Stimulated activated CD8-positive, alpha-beta memory T cell treated with anti-CD3 and anti-CD28 coated beads, Interleukin-12 subunit alpha, Interleukin-12 subunit beta, amount 100 ng/mL, for 4 hours (primary cell): ENCODE measurements at regions not wholly inside any gene's neighbourhood (a gene's known extent, or its start where the extent isn't known, plus 50 kb on each side); places are given as distances from the start of the nearest gene placed in this dataset.
"Not testable (repeated sequence)": the region's sequence is repeated elsewhere in the genome, so short reads cannot be mapped to it uniquely, and the experiment has no call there.

Experiments
- DNase-seq: peaks from one replicate; pipeline ENCODE4 v3.0.0-alpha.2; 2020; ENCODE audit warnings: low read depth

DNA sequence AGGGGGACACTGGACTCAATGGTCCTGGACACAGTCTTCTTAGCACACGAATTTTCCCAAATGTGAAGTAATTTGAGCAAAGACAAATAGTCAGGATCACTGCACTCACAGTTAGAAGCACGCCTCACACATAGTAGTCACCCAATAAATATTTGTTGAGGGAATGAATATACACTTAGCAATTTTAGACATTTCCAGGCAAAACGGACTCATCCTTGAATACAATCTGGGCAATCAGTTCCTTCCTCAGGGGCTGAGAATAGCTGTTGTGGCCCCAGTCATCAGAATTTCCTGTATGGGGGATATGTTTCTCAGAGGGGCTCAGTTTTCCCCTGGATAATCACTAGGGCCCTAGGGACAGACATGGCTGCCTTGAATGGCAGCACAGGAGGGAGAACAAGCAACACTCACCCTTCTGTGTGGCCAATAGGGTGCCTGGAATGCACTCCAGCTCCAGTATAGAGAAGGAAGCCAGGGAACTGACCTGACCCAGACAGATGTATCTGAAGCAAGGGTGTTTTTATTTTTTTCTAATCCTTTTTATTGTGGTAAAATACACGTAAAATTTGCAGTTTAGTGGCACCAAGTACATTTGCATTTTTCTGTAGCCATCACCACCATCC lies 282.7 kb upstream of the ZNF32 start:
- DNase-seq: no peak

DNA sequence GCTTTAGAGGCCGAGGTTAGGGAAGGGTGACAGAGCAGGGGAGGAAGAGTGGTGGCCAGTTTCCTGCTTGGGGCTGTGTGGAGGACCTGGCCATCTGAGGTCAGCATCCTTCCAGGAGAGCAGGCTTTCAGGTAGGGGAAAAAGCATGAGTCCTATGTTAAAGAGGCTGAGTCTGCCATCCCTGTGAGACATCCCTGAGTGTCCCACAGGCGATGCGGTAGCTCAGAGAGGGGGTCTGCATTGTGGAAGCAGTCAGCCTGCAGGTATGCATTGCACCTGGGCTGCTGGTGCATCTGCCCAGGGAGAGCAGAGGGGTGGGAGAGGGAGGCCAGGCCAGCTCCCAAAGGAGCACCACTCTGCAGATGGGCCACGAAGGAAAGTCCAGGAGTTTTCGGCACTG lies 282.1 kb upstream of the ZNF32 start:
- no peak for DNase-seq

DNA sequence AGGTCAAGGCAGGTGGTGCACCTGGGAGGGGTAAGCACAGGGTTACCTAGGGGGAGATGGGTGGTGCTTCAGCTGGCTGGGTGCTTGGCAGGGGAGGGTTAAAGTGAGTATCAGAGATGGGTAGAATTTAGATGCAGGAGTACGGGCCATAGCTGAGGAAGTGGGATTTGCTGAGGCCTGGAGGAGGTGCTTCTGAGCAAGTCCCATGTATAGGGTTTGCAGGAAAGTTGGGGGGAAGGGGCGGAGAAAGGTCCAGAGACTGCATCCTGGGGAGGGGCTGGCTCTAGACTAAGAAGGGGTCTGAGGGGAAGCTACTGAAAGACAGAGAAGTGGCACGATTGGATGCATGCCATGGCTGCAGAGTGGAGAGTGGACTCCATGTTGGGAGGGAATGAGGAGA lies 281.6 kb upstream of the ZNF32 start:
- DNase-seq: no peak

DNA sequence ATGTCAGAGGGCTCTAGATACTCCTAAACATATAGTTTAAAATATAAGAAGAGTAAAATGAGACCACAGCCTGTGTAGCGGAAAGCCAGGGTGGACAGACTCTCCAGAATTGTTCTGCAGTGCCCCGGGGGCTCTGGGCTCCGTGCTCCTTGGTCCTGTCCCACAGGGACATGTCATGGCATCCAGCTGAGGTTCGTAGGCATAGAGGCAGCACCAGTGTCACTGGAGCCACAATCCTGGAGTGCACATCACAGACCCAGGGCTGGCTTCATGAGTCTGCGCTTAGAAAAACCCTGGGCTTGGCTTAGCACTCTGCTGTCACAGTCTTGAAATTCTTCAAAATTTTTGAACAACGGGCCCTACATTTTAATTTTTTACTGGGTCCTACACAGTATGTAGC lies 280.4 kb upstream of the ZNF32 start:
- DNase-seq: no peak

DNA sequence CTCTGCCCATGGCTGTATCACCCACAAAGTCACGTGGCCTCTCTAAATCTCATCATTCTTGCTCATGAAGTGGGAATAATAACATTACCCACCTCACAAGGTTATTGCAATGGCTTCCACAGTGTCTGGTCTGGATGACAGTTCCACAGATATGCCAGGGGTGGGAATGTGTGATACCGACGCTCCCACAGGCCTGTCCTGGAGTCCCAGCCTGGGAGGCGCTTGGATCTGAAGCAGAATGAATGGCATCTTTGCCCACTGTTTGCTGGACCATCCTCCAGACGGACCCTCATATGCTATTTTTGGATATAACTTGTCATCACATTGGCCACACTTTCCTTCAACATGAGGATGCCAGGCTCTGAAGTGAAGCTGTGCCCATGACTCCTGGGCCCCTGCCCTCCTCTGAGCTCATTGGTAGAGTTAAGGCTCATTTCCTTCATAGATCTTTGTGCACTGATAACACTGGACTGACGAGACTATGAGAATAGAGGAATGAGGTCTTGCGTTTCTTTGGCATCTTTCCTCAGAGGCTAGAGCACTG lies 279.8 kb upstream of the ZNF32 start:
- no peak for DNase-seq

DNA sequence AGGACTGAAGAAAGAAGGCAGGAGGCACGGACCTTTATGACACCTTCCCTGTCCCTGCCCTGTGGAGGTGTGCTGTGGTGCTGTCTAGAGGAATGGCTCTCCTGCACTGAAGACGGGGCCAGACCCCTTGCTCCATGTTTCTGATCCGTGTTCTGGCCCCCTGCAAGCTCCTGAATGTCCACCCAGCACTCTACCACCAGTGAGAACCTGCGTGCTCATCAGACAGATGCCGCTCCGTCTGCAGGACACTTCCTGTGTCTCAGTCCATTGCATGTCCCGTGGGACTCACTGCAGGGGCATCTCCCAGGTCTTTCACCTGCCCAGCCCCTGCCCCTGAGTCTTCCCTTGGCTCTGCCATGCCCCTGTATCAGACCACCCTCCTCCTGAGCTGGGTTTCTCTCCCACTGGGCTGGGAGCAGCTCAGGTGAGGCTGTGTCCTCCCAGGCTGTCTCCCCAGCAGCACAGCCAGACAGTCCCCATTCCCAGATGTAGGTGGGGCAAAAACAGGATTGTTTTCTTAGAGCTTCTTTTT lies 278.3 kb upstream of the ZNF32 start:
- DNase-seq: no peak

DNA sequence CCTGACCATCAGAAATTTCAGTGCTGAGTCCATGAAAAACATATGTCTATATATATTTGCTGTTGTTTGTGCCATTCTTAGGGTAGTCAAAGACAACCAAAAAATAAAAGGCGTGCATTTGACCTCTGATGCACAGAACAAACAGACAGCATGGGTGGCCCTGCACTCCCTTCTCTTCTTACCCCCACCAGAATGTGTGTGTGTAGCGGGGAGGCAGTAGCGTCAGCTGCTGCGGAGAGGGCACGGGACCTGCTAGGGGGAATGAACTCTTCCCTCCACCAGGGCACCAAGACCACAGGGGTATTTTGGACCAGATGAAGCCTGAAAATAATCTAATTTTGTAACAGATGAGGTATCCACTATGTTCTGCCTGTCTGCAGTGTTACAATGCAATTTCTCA lies 277.7 kb upstream of the ZNF32 start:
- DNase-seq: no peak

DNA sequence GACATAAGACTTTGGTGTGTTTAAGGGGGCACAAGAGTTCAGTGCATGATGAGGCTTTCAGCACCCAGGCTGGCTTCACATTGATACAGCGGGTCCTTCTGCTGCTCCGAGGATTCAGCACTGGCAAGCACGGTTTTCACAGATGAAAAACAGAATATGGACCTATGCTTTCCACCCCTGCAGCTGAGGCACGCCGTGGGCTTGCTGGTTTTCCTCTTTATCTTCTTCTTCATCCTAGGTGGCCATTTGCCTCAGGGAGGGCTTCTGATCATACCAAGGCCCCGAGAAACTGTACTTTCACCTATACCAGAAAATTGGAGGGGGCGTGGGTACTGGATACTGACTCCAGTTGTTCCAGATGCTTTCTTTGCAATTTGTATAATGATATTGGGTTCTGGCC lies 277.1 kb upstream of the ZNF32 start:
- no peak for DNase-seq

DNA sequence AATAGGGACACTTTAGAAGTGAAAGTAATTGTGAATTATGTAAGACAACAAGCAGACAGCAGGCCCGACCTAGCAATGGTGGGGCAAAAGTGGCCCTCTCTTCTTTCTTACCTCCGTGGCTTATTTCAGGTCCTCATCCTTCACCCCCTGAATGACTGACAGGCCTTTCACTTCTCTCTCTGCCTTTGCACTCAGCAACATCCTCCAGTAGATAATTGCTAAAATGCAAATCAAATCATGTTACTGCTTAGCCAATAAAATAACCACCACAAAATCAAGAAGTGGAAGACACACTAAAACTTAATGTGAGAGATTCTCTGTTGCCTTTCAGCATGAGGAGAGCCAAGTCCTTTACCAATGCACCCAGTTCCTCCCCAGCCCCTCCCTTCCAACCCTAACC lies 274.6 kb upstream of the ZNF32 start:
- no peak for DNase-seq

DNA sequence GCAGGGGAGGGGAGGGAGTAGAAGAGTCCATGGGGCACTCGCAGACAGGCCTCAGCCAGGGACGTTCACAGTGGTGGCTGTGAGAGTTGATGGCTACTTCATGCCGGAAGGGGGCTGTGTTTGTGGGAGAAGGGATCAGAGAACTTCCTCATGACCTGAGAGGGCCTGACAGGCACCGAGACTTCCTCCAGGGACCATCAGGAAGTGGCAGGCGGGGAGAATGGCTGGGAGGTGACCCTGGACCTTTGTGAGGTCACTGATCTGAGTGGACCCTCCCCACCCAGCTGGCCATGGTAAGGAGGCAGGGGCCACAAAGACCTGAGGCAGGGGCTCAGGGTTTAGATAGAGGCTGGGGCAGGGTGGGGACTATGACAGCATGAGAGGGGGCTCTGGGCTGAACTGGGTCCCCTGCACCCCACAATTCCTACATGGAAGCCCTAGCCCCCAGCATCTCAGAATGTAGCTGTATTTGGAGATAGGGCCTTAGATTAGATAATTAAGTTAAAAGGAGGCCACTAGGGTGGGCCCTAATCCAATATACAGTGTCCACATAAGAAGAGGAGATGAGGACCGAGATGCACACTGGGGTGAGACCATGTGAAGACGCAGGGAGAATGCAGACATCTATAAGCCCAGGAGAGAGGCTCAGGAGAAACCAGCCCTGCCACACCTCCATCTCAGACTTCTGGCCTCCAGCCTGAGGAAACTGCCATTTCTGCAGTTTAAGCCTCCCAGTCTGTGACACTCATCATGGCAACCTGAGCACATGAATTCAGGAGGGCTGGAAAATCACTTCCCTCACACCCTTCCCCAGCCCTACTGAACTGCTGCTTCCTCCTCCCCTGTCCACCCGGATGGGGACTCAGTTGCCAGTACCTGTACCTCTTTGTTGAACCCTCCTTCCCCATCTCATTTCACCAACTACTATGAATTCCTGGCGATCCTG lies 273.9 kb upstream of the ZNF32 start:
- DNase-seq: no peak

DNA sequence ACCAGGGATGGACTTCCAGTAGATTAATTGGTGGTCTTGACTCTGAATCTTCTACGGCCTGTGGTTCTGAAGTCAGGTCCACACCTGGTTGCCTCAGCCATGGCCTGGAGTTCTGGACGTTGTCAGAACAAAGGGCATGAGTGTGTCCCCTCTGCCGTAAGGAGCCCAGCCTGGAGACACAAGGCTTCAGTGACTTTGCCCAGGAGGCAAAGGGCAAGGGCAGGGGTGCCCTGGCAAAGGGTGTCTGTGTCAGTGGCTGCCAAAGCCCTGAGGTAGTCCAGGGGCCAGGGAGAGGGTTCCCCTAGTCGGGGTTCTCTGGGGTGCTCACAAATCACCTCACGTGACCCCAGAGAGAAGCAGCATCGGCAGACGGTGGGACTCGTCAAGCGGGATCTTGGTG lies 273.2 kb upstream of the ZNF32 start:
- no peak for DNase-seq

DNA sequence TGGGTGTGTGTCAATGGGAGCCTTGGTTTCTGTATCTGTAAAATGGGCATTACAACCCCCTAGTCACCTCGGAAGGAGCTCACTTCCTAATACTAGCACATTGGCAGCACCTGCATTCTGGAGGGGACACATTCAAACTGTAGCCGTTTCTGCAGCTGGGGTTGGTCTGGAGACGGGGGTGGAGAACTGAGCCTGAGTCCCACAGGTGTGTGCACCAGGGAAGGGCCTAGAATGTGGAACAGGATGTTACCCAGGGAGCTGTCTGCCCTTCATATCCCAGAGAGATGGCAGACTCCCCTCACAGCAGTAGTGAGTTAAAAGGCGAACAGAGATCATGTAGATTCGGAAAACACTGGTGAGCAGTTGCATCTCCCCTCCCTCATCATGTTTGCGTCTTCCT lies 272.8 kb upstream of the ZNF32 start:
- DNase-seq: no peak

DNA sequence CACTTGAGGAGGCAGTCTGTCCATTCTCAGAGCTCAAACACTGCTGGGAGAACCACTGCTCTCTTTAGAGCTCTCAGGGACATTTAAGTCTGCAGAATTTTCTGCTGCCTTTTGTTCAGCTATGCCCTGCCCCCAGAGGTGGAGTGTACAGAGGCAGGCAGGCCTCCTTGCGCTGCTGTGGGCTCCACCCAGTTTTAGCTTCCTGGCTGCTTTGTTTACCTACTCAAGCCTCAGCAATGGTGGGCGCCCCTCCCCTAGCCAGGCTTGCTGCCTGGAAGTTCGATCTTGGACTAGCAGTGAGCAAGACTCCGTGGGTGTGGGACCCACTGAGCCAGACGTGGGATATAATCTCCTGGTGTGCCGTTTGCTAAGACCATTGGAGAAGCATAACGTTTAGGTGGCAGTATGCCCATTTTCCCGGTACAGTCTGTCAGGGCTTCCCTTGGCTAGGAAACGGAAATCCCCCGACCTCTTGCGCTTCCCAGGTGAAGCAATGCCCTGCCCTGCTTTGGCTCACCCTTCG lies 271.6 kb upstream of the ZNF32 start:
- DNase-seq: not testable (repeated sequence)

DNA sequence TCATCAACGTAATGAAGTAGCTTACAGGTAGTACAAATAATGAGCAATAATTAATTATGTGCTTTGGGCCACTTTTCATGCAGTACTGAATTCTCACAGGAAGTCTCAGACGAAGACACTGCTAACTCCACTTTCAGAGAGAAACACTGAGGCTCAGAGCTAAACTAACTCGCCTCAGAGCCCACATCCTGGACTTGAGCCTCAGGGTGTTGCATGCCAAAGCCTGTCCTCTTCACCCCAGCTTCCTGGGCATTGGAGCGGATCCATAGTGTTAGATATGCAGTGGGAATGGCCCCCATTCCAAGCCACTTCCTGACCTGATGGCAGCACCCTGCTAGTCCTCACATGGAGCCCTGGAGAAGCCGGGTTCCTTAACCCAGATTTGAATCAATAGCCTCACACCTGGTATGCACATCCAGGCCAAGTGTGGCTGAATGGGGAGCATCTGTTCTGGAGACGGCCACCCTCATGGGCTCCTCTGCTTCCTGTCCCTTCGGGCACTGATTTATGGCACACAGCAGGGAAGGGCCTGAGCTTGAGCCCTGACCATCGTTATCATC lies 265.1 kb upstream of the ZNF32 start:
- no peak for DNase-seq

DNA sequence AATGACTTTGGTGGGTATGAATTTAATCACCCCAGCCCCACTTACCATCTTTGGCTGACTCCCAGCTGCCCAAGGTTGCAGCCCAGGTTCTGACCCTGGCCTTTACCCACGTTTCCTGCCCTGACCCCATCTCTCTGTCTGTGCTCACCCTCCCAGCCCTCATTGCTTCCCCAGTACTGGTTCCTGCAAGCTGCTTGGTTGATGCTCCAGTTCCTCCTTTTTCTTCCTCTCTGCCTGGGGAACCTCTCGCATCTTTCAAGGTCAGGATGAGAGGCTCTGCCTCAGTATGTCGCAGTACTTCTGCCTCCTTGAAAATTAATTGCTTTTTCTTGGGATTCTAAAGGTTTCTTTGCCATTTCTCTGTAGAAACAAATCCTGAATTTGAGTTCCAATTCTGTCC lies 263.8 kb upstream of the ZNF32 start:
- DNase-seq: no peak

DNA sequence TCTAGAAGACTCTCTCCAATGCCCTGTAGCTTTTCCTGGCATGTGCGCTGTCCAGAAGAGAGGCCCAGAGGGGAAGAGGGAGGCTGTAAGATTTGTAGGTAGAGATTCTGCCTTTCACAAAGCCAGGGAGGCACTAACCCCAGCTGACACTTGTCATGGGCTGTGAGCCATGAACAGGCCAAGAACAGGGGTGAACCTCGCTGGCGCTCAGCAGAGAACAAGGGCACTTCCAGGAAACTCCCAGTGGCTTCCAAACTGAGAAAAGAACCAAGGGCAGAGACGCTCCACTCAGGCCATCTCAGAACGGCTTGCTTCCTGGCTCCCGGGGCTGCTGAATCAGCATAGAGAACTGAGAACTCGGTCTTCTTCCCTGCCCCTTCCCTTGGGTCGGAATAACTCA lies 257.8 kb upstream of the ZNF32 start:
- DNase-seq: no peak

DNA sequence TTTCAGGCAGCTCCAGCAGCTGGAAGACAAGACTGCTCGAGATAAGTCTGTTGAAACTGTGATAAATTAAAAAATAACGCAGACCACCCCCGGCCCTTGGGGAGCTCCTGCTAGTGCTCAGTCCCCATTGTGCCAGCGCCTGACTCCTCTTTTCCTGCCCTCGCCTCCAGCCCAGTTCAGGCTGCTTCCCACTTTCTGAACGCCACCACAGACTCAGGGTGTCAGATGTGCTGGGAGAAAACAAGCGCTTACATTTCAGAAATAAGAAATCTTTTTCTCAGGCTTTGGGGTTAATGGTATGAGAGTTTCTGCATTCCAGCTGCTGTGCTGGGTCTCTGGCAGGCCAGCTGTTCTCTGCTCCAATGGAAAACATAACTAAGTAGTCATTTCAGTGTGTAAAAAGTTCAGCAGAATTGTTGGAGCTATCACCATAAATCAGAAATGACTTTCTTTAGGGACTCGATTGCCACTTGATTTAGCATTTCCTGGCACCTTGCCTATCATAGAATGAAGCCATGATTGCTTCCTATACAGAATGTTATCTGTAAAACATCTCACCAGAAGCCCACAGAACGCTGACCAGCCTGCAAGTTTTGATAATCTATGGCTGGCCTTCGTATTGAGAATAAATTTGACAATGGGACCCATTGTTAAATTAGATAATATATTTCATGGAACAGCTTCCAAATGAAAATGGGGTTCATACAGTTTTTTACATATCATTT lies 257.0 kb upstream of the ZNF32 start:
- DNase-seq: no peak

DNA sequence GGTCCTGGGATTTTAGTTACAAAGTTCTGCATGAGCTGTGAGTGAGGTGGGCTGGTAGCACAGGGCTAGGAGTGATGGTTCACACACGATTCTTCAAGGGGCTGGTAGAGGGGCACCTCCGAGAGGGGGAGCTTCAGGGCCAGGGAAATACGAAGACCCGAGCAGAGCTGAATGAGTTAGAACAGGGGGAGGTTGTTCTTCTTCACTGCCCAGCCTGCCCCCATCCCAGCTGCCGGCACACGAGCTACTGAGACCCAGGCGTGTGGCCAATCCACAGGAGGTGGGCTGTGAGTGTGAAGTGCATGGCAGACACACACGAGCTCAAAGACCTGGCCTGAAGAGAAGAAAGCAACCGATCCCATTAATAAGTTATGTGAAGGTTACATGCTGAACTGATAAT lies 256.2 kb upstream of the ZNF32 start:
- no peak for DNase-seq

DNA sequence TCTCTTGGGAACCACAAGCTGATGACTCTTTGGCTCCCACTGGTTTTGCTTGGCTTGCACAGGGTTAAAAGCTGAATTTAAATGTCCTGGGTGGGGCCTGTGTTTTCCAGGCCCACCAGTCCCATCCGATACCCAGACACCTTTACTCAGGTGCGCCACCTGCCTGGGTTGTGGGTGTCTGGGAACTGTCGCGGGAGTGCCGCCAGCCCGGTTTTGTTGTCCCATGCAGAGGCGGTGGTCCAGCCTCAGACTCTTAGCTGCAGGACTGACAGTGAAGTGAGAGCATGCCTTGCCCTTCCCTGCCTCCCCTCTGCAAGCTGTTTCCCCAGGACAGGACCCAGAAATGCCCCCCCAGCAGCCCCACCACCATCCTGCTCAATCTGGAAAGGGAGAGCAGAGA lies 255.6 kb upstream of the ZNF32 start:
- no peak for DNase-seq

DNA sequence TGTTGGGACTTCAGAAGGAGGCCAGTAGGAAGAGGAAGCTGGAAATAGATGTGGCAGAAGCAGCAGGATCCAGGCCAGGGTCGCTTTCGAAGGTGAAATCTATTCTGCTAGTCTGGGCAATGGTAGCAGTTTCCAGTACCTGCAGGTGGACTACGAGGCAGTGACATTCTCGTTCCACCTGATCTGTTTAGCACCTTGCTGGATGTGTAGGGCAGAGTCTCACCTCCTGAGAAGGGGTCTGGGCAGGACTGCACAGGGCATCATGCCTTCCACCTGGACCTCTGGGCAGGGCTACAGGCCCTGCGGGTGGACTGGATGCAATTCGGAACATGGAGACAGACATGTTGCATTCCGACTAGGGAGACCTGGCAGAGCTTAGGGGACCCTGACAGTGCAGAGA lies 254.8 kb upstream of the ZNF32 start:
- no peak for DNase-seq

DNA sequence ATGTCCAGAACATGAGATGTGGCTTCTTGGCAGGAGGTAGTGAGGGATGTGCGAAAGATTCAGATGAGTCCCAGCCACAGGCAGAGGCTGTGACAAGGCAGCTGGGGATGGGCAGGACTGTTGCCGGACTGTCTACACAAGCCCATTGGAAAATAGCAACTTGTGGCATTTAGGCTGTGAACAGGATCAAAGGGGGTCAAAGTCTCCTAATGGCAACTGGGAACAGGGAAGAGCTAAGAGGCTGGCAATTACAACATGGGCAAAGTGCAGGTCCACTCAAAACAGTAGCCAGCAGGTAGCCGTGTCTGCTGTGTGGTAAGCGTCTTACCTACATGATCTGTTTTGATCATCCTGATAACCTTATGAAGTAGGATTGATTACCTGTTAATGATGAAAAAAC lies 254.2 kb upstream of the ZNF32 start:
- DNase-seq: no peak
